ENCODE measurements at regions not wholly inside any gene's neighbourhood (a gene's known extent, or its start where the extent isn't known, plus 50 kb on each side); places are given as distances from the start of the nearest gene placed in this dataset.

DNA sequence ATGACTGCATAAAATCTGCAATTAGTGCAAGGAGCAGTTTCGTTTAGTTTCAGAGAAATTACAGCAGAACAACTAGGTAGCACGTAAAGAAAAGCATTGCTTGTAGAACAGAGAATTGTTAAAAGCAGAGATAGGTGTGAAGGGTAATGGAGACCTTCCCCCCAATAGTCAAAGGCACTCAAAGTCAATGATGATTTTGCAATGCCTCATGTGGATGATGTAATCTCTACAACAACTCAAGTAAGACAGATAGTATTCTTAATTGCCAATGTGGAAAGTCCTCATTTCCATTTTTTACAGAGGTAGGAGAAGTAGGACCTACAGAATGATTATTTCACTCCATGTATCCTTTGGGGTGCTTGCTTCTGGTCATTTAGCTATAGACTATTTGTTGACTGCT lies 94.3 kb upstream of the GNAI1 start:
- Histone ChIP-seq H3K36me3 (ENCODE audit: control insufficient read depth in 4 of 4, insufficient read depth in 4 of 4, low read length in 3 of 4) (no peaks in the 10 kb centered on the region), H3K27me3 (replicated peaks in 2 of 5; ENCODE audit: control insufficient read depth in 4 of 5, insufficient read depth in 5 of 5, low read length in 4 of 5) (no peaks in the 10 kb centered on the region), H3K9me3 (ENCODE audit: control extremely low read depth in 1 of 5, control insufficient read depth in 4 of 5, insufficient read depth in 2 of 5, low read depth in 1 of 5, low read length in 4 of 5) (peaks cover 0 to 10% (median 0%) of the 10 kb centered on the region in 5 experiments), H3K4me1 (ENCODE audit: control extremely low read depth in 1 of 4, control insufficient read depth in 4 of 4, insufficient read depth in 4 of 4, low read length in 3 of 4) (no peaks in the 10 kb centered on the region), H3K4me3 (ENCODE audit: control insufficient read depth in 1 of 7, extremely low read depth in 1 of 7, insufficient read depth in 4 of 7, low read depth in 2 of 7, low read length in 6 of 7) (no peak overlapping the region), H3K27ac (ENCODE audit: insufficient read depth in 1 of 2, low read depth in 1 of 2, low read length in 2 of 2, poor library complexity in 1 of 2, severe bottlenecking in 2 of 2) (no peak overlapping the region)
- ChIA-PET CTCF (no interaction called here), POLR2A (no interaction called here)
- WGBS (ENCODE audit: insufficient coverage) = 100% methylated on average over 2 of the region's 2 CpGs
- DNase-seq = no peak

DNA sequence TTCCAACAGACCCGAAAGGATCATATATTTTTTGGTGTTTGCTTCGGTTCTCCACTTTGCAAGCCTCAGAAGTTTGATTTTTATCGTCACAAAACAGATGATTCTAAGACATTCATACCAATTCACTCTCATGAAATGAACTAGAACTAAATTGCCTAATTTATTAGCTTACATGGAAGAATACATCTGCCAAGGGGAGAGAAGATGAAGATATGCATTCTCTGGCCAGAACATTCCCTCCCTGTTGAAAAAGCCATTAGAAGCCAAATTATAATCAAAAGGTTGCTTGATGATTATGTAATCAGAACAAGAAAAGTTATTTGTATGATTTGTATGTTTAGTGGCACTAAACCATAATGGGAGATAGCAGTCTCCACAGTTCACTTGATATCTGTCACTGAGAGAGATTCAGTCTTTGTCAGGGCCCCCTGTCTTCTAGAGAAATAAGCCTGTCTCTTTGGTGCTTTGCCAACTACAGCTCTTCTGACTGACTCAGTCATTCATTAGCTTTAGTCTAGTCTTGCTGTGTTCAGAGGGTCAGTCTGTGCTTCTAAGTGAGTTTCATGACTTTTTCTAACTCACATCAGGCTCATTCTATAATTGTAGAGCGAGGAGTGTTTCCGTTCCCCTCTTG lies 95.3 kb upstream of the GNAI1 start:
- 91% methylated on average over 3 of the region's 5 CpGs for WGBS (ENCODE audit: insufficient coverage)

DNA sequence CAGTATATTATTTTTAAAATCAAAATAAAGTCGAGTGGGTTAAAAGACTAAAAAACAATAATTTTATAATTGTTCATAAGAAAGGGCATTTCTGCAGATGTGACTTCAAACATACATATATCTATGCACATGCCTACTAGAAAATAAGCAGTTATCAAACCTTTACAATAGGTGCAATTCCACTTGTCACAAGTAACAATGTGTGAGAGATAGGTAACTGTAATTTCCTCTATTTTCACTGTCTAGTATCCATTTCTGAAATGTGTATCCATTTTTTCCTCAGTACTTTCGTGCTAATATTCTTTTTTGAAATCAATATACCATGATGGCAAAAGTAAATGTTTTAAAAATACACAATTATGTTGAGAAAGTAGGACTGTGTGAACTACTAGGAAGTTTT lies 96.9 kb upstream of the GNAI1 start:
- H3K27ac ChIP-seq (ENCODE audit: insufficient read depth in 1 of 2, low read depth in 1 of 2, low read length in 2 of 2, poor library complexity in 1 of 2, severe bottlenecking in 2 of 2) = no peak overlapping the region
- DNase-seq = no peak
- ChIA-PET POLR2A (no interaction called here), CTCF (no interaction called here)
- H3K27me3 ChIP-seq (replicated peaks in 2 of 5; ENCODE audit: control insufficient read depth in 4 of 5, insufficient read depth in 5 of 5, low read length in 4 of 5) = no peaks in the 10 kb centered on the region
- no CpG with 5 or more reads among the region's 2 CpGs for WGBS (ENCODE audit: insufficient coverage)
- no peaks in the 10 kb centered on the region for H3K9me3 ChIP-seq (ENCODE audit: control extremely low read depth in 1 of 5, control insufficient read depth in 4 of 5, insufficient read depth in 2 of 5, low read depth in 1 of 5, low read length in 4 of 5)
- H3K4me3 ChIP-seq (ENCODE audit: control insufficient read depth in 1 of 7, extremely low read depth in 1 of 7, insufficient read depth in 4 of 7, low read depth in 2 of 7, low read length in 6 of 7) = no peak overlapping the region
- H3K4me1 ChIP-seq (ENCODE audit: control extremely low read depth in 1 of 4, control insufficient read depth in 4 of 4, insufficient read depth in 4 of 4, low read length in 3 of 4) = no peaks in the 10 kb centered on the region
- no peaks in the 10 kb centered on the region for H3K36me3 ChIP-seq (ENCODE audit: control insufficient read depth in 4 of 4, insufficient read depth in 4 of 4, low read length in 3 of 4)

More for the DNA sequence above, 95.3 kb upstream of the GNAI1 start:
- Histone ChIP-seq H3K36me3 (ENCODE audit: control insufficient read depth in 4 of 4, insufficient read depth in 4 of 4, low read length in 3 of 4) (no peaks in the 10 kb centered on the region), H3K4me3 (ENCODE audit: control insufficient read depth in 1 of 7, extremely low read depth in 1 of 7, insufficient read depth in 4 of 7, low read depth in 2 of 7, low read length in 6 of 7) (no peak overlapping the region), H3K27ac (ENCODE audit: insufficient read depth in 1 of 2, low read depth in 1 of 2, low read length in 2 of 2, poor library complexity in 1 of 2, severe bottlenecking in 2 of 2) (no peak overlapping the region), H3K27me3 (replicated peaks in 2 of 5; ENCODE audit: control insufficient read depth in 4 of 5, insufficient read depth in 5 of 5, low read length in 4 of 5) (no peaks in the 10 kb centered on the region), H3K4me1 (ENCODE audit: control extremely low read depth in 1 of 4, control insufficient read depth in 4 of 4, insufficient read depth in 4 of 4, low read length in 3 of 4) (no peaks in the 10 kb centered on the region), H3K9me3 (ENCODE audit: control extremely low read depth in 1 of 5, control insufficient read depth in 4 of 5, insufficient read depth in 2 of 5, low read depth in 1 of 5, low read length in 4 of 5) (peaks cover 0 to 2% (median 0%) of the 10 kb centered on the region in 5 experiments)
- POLR2A ChIA-PET = no interaction called here
- CTCF ChIA-PET = interaction anchor here (1.4 kb wide), 1 partner anchor 1529 kb away, joined by 3 read pairs; no protein-coding TSS in a partner anchor
- no peak for DNase-seq

DNA sequence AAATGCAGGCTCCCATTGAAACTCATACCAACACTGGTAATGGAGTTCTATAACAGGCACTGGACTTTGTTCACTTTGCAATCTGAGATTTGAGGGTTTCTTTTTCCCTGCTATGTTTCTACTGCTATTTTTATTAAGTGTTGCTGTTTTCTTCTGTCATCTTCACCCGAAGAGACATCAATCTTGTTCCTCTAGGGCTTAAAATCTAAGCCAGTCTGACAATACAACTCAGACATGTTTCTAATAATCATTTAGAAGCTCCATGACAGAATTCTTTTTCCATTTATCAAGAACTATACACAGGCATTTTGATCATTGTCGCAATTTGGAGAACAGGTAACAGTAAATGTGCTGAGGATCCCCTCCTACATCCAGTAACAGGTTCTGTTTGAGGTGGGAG lies 98.5 kb upstream of the GNAI1 start:
- H3K27ac ChIP-seq (ENCODE audit: insufficient read depth in 1 of 2, low read depth in 1 of 2, low read length in 2 of 2, poor library complexity in 1 of 2, severe bottlenecking in 2 of 2) = no peak overlapping the region
- no peaks in the 10 kb centered on the region for H3K27me3 ChIP-seq (replicated peaks in 2 of 5; ENCODE audit: control insufficient read depth in 4 of 5, insufficient read depth in 5 of 5, low read length in 4 of 5)
- H3K4me3 ChIP-seq (ENCODE audit: control insufficient read depth in 1 of 7, extremely low read depth in 1 of 7, insufficient read depth in 4 of 7, low read depth in 2 of 7, low read length in 6 of 7) = no peak overlapping the region
- H3K36me3 ChIP-seq (ENCODE audit: control insufficient read depth in 4 of 4, insufficient read depth in 4 of 4, low read length in 3 of 4) = no peaks in the 10 kb centered on the region
- no peak for DNase-seq
- H3K9me3 ChIP-seq (ENCODE audit: control extremely low read depth in 1 of 5, control insufficient read depth in 4 of 5, insufficient read depth in 2 of 5, low read depth in 1 of 5, low read length in 4 of 5) = no peaks in the 10 kb centered on the region
- 80% methylated on average over 1 of the region's 2 CpGs for WGBS (ENCODE audit: insufficient coverage)
- ChIA-PET CTCF (interaction anchor here (0.9 kb wide), 1 partner anchor 10 kb away, joined by 4 read pairs; no protein-coding TSS in a partner anchor), POLR2A (no interaction called here)
- H3K4me1 ChIP-seq (ENCODE audit: control extremely low read depth in 1 of 4, control insufficient read depth in 4 of 4, insufficient read depth in 4 of 4, low read length in 3 of 4) = no peaks in the 10 kb centered on the region

- ChIA-PET CTCF (interaction anchor here (1.4 kb wide), 1 partner anchor 14 kb away, joined by 3 read pairs; no protein-coding TSS in a partner anchor), POLR2A (no interaction called here)
- no peak for DNase-seq
- H3K36me3 ChIP-seq (ENCODE audit: control insufficient read depth in 4 of 4, insufficient read depth in 4 of 4, low read length in 3 of 4) = no peaks in the 10 kb centered on the region
- H3K27me3 ChIP-seq (replicated peaks in 2 of 5; ENCODE audit: control insufficient read depth in 4 of 5, insufficient read depth in 5 of 5, low read length in 4 of 5) = no peaks in the 10 kb centered on the region
- no peaks in the 10 kb centered on the region for H3K9me3 ChIP-seq (ENCODE audit: control extremely low read depth in 1 of 5, control insufficient read depth in 4 of 5, insufficient read depth in 2 of 5, low read depth in 1 of 5, low read length in 4 of 5)
- no peak overlapping the region for H3K4me3 ChIP-seq (ENCODE audit: control insufficient read depth in 1 of 7, extremely low read depth in 1 of 7, insufficient read depth in 4 of 7, low read depth in 2 of 7, low read length in 6 of 7)
- no peak overlapping the region for H3K27ac ChIP-seq (ENCODE audit: insufficient read depth in 1 of 2, low read depth in 1 of 2, low read length in 2 of 2, poor library complexity in 1 of 2, severe bottlenecking in 2 of 2)
- WGBS (ENCODE audit: insufficient coverage) = 100% methylated on average over 1 of the region's 3 CpGs
- no peaks in the 10 kb centered on the region for H3K4me1 ChIP-seq (ENCODE audit: control extremely low read depth in 1 of 4, control insufficient read depth in 4 of 4, insufficient read depth in 4 of 4, low read length in 3 of 4)
Observed at GRCh38 chr7:80028717-80029116, 105.9 kb upstream of the GNAI1 start.

DNA sequence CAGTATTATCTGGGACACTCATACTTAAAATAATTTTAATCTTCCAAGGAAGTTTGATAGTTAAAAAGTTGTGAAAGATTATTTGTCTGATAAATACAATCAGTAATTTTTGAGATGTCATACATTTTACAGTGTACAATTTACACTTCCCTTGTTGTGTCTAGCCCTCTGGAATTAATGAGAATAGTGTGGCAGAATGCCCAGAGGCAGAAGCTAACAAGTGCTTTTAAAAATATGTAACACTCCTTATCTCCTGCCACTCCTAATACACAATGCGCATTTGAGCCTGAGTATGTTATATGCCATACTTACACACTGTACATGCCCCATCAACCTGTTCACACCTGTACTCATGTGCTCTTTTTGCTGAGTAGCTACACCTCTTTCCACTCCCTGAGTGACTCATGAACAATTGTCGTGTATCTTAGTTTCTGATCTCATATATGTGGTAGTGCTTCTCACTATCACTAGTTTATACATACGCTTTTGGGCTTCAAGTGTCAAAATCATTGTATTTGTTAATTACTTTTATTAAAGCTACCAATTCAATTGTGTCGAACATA lies 106.9 kb upstream of the GNAI1 start:
- Histone ChIP-seq H3K4me1 (ENCODE audit: control extremely low read depth in 1 of 4, control insufficient read depth in 4 of 4, insufficient read depth in 4 of 4, low read length in 3 of 4) (no peaks in the 10 kb centered on the region), H3K9me3 (ENCODE audit: control extremely low read depth in 1 of 5, control insufficient read depth in 4 of 5, insufficient read depth in 2 of 5, low read depth in 1 of 5, low read length in 4 of 5) (no peaks in the 10 kb centered on the region), H3K27me3 (replicated peaks in 2 of 5; ENCODE audit: control insufficient read depth in 4 of 5, insufficient read depth in 5 of 5, low read length in 4 of 5) (no peaks in the 10 kb centered on the region), H3K36me3 (ENCODE audit: control insufficient read depth in 4 of 4, insufficient read depth in 4 of 4, low read length in 3 of 4) (no peaks in the 10 kb centered on the region), H3K27ac (ENCODE audit: insufficient read depth in 1 of 2, low read depth in 1 of 2, low read length in 2 of 2, poor library complexity in 1 of 2, severe bottlenecking in 2 of 2) (no peak overlapping the region), H3K4me3 (ENCODE audit: control insufficient read depth in 1 of 7, extremely low read depth in 1 of 7, insufficient read depth in 4 of 7, low read depth in 2 of 7, low read length in 6 of 7) (no peak overlapping the region)
- DNase-seq = peak in 1 of 3 donors; percentile 1
- 100% methylated on average over 1 of the region's 4 CpGs for WGBS (ENCODE audit: insufficient coverage)
- CTCF ChIA-PET = interaction anchor here (1.4 kb wide), 1 partner anchor 13 kb away, joined by 3 read pairs; no protein-coding TSS in a partner anchor
- POLR2A ChIA-PET = no interaction called here

DNA sequence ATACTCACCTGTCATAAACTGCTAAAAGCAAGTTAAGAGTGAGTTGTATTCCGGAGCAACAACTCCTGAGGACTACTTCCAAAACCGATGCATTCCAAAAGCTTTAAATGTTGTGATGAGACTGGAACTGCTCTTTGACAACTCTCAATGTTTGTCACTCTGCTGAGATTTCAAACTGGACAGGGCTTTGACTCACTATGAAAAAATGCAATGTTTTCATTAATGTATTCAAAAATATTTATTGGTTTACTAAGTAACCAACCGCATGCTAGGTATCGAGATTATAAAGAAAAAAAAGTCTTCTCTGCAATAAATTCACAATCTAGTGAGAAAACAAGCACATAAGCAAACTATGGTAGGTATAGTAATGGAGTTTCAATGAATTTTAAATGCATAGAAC lies 107.9 kb upstream of the GNAI1 start:
- ChIA-PET POLR2A (no interaction called here), CTCF (no interaction called here)
- no peaks in the 10 kb centered on the region for H3K27me3 ChIP-seq (replicated peaks in 2 of 5; ENCODE audit: control insufficient read depth in 4 of 5, insufficient read depth in 5 of 5, low read length in 4 of 5)
- no peaks in the 10 kb centered on the region for H3K4me1 ChIP-seq (ENCODE audit: control extremely low read depth in 1 of 4, control insufficient read depth in 4 of 4, insufficient read depth in 4 of 4, low read length in 3 of 4)
- 100% methylated on average over 2 of the region's 4 CpGs for WGBS (ENCODE audit: insufficient coverage)
- no peak for DNase-seq
- H3K9me3 ChIP-seq (ENCODE audit: control extremely low read depth in 1 of 5, control insufficient read depth in 4 of 5, insufficient read depth in 2 of 5, low read depth in 1 of 5, low read length in 4 of 5) = no peaks in the 10 kb centered on the region
- H3K4me3 ChIP-seq (ENCODE audit: control insufficient read depth in 1 of 7, extremely low read depth in 1 of 7, insufficient read depth in 4 of 7, low read depth in 2 of 7, low read length in 6 of 7) = no peak overlapping the region
- no peaks in the 10 kb centered on the region for H3K36me3 ChIP-seq (ENCODE audit: control insufficient read depth in 4 of 4, insufficient read depth in 4 of 4, low read length in 3 of 4)
- H3K27ac ChIP-seq (ENCODE audit: insufficient read depth in 1 of 2, low read depth in 1 of 2, low read length in 2 of 2, poor library complexity in 1 of 2, severe bottlenecking in 2 of 2) = no peak overlapping the region

All from common myeloid progenitor, CD34-positive (primary cell).